NCI-H1092 (cell line): ENCODE measurements at regions not wholly inside any gene's neighbourhood (a gene's known extent, or its start where the extent isn't known, plus 50 kb on each side); places are given as distances from the start of the nearest gene placed in this dataset.
"Not testable (repeated sequence)": the region's sequence is repeated elsewhere in the genome, so short reads cannot be mapped to it uniquely, and the experiment has no call there.

Experiments
- DNase-seq: peaks from one replicate; lab custom pipeline; 2025; lab: John Stamatoyannopoulos, UW

- DNase-seq = no peak
These were observed 174.8 kb downstream of the UTP18 start for GRCh38 chr17:51435171-51435552.

- peak; percentile 92 for DNase-seq
These were observed 175.3 kb downstream of the UTP18 start for GRCh38 chr17:51435641-51436091.

- peak; percentile 2 for DNase-seq
These were observed 179.3 kb downstream of the UTP18 start for GRCh38 chr17:51439395-51440229.

GRCh38 chr17:51441431-51441830, 181.1 kb downstream of the UTP18 start:
- no peak for DNase-seq

GRCh38 chr17:51442088-51442865, 181.9 kb downstream of the UTP18 start:
- no peak for DNase-seq

- no peak for DNase-seq
These were observed 183.3 kb downstream of the UTP18 start for GRCh38 chr17:51443646-51444045.

- no peak for DNase-seq
These were observed 185.6 kb downstream of the UTP18 start for GRCh38 chr17:51445946-51446345.

- no peak for DNase-seq
These were observed 194.2 kb downstream of the UTP18 start for GRCh38 chr17:51454456-51454978.

- no peak for DNase-seq
These were observed 194.9 kb downstream of the UTP18 start for GRCh38 chr17:51455211-51455610.

- DNase-seq = no peak
These were observed 195.6 kb downstream of the UTP18 start for GRCh38 chr17:51455931-51456330.

GRCh38 chr17:51456942-51457341, 196.6 kb downstream of the UTP18 start:
- DNase-seq = no peak

GRCh38 chr17:51461578-51462004, 201.2 kb downstream of the UTP18 start:
- peak; percentile 85 for DNase-seq

GRCh38 chr17:51463353-51463752, 203.0 kb downstream of the UTP18 start:
- no peak for DNase-seq

- no peak for DNase-seq
These were observed 207.0 kb downstream of the UTP18 start for GRCh38 chr17:51467336-51467735.

- DNase-seq = no peak
These were observed 212.4 kb downstream of the UTP18 start for GRCh38 chr17:51472670-51473205.

GRCh38 chr17:51474764-51475163, 214.4 kb downstream of the UTP18 start:
- no peak for DNase-seq

- DNase-seq = no peak
These were observed 215.4 kb downstream of the UTP18 start for GRCh38 chr17:51475730-51476129.

GRCh38 chr17:51479303-51479702, 219.0 kb downstream of the UTP18 start:
- DNase-seq = no peak

- DNase-seq = no peak
These were observed 221.0 kb downstream of the UTP18 start for GRCh38 chr17:51481370-51481769.

GRCh38 chr17:51482248-51482647, 221.9 kb downstream of the UTP18 start:
- not testable (repeated sequence) for DNase-seq

- DNase-seq = no peak
These were observed 225.7 kb downstream of the UTP18 start for GRCh38 chr17:51486091-51486490.

- DNase-seq = no peak
These were observed 226.7 kb downstream of the UTP18 start for GRCh38 chr17:51486885-51487520.
